ENCODE measurements at regions not wholly inside any gene's neighbourhood (a gene's known extent, or its start where the extent isn't known, plus 50 kb on each side); places are given as distances from the start of the nearest gene placed in this dataset.

- TF ChIP-seq REPIN1 (tag by site-specific recombination; IDR thresholded peaks at IDR 0.05; ENCODE audit: low read depth), result no peak
- TF ChIP-seq CTCF (tag by site-specific recombination; IDR thresholded peaks at IDR 0.05), result no peak
- no peak for TF ChIP-seq ZXDB (tag by site-specific recombination; IDR thresholded peaks at IDR 0.05)
- no peak for TF ChIP-seq ZNF558 (tag by site-specific recombination; IDR thresholded peaks at IDR 0.05)
- no peak for TF ChIP-seq REST (tag by site-specific recombination; IDR thresholded peaks at IDR 0.05)
- TF ChIP-seq PBX3 (CRISPR knock-in tag; IDR thresholded peaks at IDR 0.05), result no peak
- TF ChIP-seq ZNF660 (tag by site-specific recombination; IDR thresholded peaks at IDR 0.05), result no peak
- no peak for TF ChIP-seq ZBTB8A (tag by site-specific recombination; IDR thresholded peaks at IDR 0.05)
- TF ChIP-seq ZNF146 (tag by site-specific recombination; IDR thresholded peaks at IDR 0.05), result no peak; the same call in 1 of the 2 replicates
- no peak for TF ChIP-seq ZBTB26 (tag by site-specific recombination; optimal IDR thresholded peaks at IDR 0.05)
- no peak for TF ChIP-seq ZNF629 (tag by site-specific recombination; IDR thresholded peaks at IDR 0.05)
- TF ChIP-seq ZNF747 (tag by site-specific recombination; IDR thresholded peaks at IDR 0.05), result no peak
- no peak for TF ChIP-seq ZNF133 (tag by site-specific recombination; IDR thresholded peaks at IDR 0.05)
- no peak for TF ChIP-seq ZNF707 (tag by site-specific recombination; IDR thresholded peaks at IDR 0.05)
These were observed 170.1 kb upstream of the IRF2BP2 start for GRCh38 chr1:234780112-234780511.

Data from HEK293 (cell line).